ENCODE measurements at regions not wholly inside any gene's neighbourhood (a gene's known extent, or its start where the extent isn't known, plus 50 kb on each side); places are given as distances from the start of the nearest gene placed in this dataset.

DNA sequence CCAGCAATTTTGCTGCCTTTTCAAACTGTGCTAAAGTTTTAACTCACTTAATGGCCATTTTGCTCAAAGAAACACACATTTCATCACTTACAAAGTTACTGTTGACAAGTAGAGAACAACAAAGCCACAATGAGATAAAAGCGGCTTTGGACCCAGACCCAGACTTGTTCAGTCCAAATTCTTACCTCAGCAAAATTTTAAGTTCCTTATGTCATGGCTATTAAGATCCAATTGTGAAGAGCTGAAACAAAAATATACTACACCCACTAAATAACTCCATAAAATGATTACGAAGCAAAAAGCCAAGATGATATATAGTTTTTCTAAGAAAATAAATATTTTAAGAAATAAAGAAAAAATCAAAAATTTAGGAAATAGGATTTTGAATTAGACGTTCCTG, 137.0 kb upstream of the INPP4B start:
- TF ChIP-seq TCF4 (CRISPR knock-in tag; IDR thresholded peaks at IDR 0.05; ENCODE audit: borderline replicate concordance) (no peak), ZC3H10 (CRISPR knock-in tag; IDR thresholded peaks at IDR 0.05) (no peak), SNAI2 (CRISPR knock-in tag; IDR thresholded peaks at IDR 0.05) (no peak), ESRRG (CRISPR knock-in tag; IDR thresholded peaks at IDR 0.05) (no peak), ISL1 (CRISPR knock-in tag; IDR thresholded peaks at IDR 0.05) (no peak), ZNF565 (CRISPR knock-in tag; conservative IDR thresholded peaks at IDR 0.05; ENCODE audit: low read depth) (no peak), TOX (CRISPR knock-in tag; IDR thresholded peaks at IDR 0.05; ENCODE audit: borderline replicate concordance) (no peak)
- TF ChIP-seq, protein P1, sequence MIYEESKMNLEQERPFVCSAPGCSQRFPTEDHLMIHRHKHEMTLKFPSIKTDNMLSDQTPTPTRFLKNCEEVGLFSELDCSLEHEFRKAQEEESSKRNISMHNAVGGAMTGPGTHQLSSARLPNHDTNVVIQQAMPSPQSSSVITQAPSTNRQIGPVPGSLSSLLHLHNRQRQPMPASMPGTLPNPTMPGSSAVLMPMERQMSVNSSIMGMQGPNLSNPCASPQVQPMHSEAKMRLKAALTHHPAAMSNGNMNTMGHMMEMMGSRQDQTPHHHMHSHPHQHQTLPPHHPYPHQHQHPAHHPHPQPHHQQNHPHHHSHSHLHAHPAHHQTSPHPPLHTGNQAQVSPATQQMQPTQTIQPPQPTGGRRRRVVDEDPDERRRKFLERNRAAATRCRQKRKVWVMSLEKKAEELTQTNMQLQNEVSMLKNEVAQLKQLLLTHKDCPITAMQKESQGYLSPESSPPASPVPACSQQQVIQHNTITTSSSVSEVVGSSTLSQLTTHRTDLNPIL (CRISPR knock-in tag; IDR thresholded peaks at IDR 0.05; ENCODE audit: low read depth): no peak
- TF ChIP-seq, protein P2, sequence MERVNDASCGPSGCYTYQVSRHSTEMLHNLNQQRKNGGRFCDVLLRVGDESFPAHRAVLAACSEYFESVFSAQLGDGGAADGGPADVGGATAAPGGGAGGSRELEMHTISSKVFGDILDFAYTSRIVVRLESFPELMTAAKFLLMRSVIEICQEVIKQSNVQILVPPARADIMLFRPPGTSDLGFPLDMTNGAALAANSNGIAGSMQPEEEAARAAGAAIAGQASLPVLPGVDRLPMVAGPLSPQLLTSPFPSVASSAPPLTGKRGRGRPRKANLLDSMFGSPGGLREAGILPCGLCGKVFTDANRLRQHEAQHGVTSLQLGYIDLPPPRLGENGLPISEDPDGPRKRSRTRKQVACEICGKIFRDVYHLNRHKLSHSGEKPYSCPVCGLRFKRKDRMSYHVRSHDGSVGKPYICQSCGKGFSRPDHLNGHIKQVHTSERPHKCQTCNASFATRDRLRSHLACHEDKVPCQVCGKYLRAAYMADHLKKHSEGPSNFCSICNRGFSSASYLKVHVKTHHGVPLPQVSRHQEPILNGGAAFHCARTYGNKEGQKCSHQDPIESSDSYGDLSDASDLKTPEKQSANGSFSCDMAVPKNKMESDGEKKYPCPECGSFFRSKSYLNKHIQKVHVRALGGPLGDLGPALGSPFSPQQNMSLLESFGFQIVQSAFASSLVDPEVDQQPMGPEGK (CRISPR knock-in tag; IDR thresholded peaks at IDR 0.05; ENCODE audit: borderline replicate concordance): no peak
- TF ChIP-seq, protein P3, sequence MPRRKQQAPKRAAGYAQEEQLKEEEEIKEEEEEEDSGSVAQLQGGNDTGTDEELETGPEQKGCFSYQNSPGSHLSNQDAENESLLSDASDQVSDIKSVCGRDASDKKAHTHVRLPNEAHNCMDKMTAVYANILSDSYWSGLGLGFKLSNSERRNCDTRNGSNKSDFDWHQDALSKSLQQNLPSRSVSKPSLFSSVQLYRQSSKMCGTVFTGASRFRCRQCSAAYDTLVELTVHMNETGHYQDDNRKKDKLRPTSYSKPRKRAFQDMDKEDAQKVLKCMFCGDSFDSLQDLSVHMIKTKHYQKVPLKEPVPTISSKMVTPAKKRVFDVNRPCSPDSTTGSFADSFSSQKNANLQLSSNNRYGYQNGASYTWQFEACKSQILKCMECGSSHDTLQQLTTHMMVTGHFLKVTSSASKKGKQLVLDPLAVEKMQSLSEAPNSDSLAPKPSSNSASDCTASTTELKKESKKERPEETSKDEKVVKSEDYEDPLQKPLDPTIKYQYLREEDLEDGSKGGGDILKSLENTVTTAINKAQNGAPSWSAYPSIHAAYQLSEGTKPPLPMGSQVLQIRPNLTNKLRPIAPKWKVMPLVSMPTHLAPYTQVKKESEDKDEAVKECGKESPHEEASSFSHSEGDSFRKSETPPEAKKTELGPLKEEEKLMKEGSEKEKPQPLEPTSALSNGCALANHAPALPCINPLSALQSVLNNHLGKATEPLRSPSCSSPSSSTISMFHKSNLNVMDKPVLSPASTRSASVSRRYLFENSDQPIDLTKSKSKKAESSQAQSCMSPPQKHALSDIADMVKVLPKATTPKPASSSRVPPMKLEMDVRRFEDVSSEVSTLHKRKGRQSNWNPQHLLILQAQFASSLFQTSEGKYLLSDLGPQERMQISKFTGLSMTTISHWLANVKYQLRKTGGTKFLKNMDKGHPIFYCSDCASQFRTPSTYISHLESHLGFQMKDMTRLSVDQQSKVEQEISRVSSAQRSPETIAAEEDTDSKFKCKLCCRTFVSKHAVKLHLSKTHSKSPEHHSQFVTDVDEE (CRISPR knock-in tag; IDR thresholded peaks at IDR 0.05): no peak

Measured in SK-N-SH treated with all-trans-retinoic acid at 6 μM for 48 hours (cell line).